Panc1 (cell line): ENCODE measurements at regions not wholly inside any gene's neighbourhood (a gene's known extent, or its start where the extent isn't known, plus 50 kb on each side); places are given as distances from the start of the nearest gene placed in this dataset.

Experiments used
- CTCF ChIP-seq: fragments of 450-650 bp; IDR thresholded peaks from 2 replicates; pipeline ENCODE4 v1.5.1; 2017; ENCODE audit warnings: mild to moderate bottlenecking
- REST ChIP-seq, 2 experiments: IDR thresholded peaks; 2 replicates each; pipeline ENCODE4 v1.6.1; 2011 to 2012; ENCODE audit warnings: low read depth in 2 of 2, control low read depth in 1 of 2, low read length in 1 of 2, mild to moderate bottlenecking in 1 of 2, moderate library complexity in 1 of 2; ENCODE audit not compliant: insufficient read depth in 1 of 2
- SIN3A ChIP-seq: IDR thresholded peaks from 2 replicates; pipeline ENCODE4 v1.6.1; 2012; ENCODE audit warnings: low read depth, mild to moderate bottlenecking, low read length, moderate library complexity, borderline replicate concordance; ENCODE audit not compliant: insufficient read depth

GRCh38 chr11:122313581-122313980 lies 197.6 kb upstream of the BLID start:
- TF ChIP-seq CTCF (no peak), SIN3A (no peak), REST (IDR thresholded peaks at IDR 0.05; ENCODE audit: insufficient read depth in 1 of 2, low read depth in 2 of 2, low read length in 1 of 2) (no peak)
